Vagina (tissue), 2 donors: ENCODE measurements at regions not wholly inside any gene's neighbourhood (a gene's known extent, or its start where the extent isn't known, plus 50 kb on each side); places are given as distances from the start of the nearest gene placed in this dataset.

Experiments
- POLR2A ChIP-seq, 2 donors: fragments of 450-650 bp; IDR thresholded peaks; one replicate each; pipeline ENCODE4 v1.6.1; 2017; ENCODE audit warnings: antibody characterized with exemption in 2 of 2, mild to moderate bottlenecking in 2 of 2, moderate library complexity in 2 of 2
- POLR2AphosphoS5 ChIP-seq, 2 donors: sonication (generic); formaldehyde crosslinking; IDR thresholded peaks; one replicate each; pipeline ENCODE4 v1.9.0; 2017; ENCODE audit warnings: antibody characterized with exemption in 2 of 2, mild to moderate bottlenecking in 2 of 2, low read depth in 1 of 2; ENCODE audit not compliant: insufficient read depth in 1 of 2
- TF ChIP-seq, protein P1 (sequence below), 3 experiments: fragments of 450-650 bp in 2 of 3; fragments of 200-600 bp in 1 of 3; sonication (generic) in 1 of 3; IDR thresholded peaks; one replicate each; pipeline ENCODE4 v1.5.1; 2017 to 2019; ENCODE audit warnings: antibody characterized with exemption in 3 of 3, mild to moderate bottlenecking in 2 of 3, moderate library complexity in 2 of 3

DNA sequence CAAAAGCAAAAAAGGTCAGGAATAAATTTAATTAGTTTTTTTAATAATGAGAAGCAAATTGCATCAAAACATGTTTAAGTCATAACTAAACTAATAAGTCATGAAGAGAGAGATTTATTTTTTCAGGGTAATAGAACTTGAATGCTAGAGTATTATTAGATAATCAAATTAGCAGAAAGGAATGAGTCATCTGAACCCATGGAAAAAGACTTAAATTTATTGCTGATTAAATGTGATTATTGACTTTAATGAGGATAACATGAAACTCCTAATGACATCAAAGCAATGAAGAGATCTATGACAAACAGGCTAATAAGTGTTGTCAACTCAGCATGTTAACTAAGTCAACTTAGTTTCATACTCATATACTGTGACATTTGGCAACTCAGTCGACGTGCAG lies 264.2 kb downstream of the USP25 start:
- TF ChIP-seq POLR2A (IDR thresholded peaks at IDR 0.05), result no peak
- TF ChIP-seq, protein P1, sequence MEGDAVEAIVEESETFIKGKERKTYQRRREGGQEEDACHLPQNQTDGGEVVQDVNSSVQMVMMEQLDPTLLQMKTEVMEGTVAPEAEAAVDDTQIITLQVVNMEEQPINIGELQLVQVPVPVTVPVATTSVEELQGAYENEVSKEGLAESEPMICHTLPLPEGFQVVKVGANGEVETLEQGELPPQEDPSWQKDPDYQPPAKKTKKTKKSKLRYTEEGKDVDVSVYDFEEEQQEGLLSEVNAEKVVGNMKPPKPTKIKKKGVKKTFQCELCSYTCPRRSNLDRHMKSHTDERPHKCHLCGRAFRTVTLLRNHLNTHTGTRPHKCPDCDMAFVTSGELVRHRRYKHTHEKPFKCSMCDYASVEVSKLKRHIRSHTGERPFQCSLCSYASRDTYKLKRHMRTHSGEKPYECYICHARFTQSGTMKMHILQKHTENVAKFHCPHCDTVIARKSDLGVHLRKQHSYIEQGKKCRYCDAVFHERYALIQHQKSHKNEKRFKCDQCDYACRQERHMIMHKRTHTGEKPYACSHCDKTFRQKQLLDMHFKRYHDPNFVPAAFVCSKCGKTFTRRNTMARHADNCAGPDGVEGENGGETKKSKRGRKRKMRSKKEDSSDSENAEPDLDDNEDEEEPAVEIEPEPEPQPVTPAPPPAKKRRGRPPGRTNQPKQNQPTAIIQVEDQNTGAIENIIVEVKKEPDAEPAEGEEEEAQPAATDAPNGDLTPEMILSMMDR (IDR thresholded peaks at IDR 0.05), result no peak
- TF ChIP-seq POLR2AphosphoS5 (IDR thresholded peaks at IDR 0.05; ENCODE audit: insufficient read depth in 1 of 2, low read depth in 1 of 2), result no peak
